ENCODE measurements at regions not wholly inside any gene's neighbourhood (a gene's known extent, or its start where the extent isn't known, plus 50 kb on each side); places are given as distances from the start of the nearest gene placed in this dataset.

- Histone ChIP-seq H3K4me3 (no peak overlapping the region), H3K9ac (ENCODE audit: low read depth in 2 of 2, low read length in 2 of 2) (no peak overlapping the region), H3K27ac (no peak overlapping the region), H3K36me3 (no peaks in the 10 kb centered on the region), H3K27me3 (no peaks in the 10 kb centered on the region), H3K9me3 (no peaks in the 10 kb centered on the region), H3K4me1 (no peaks in the 10 kb centered on the region)
- intact Hi-C loops (cut with DNase I), result no loop called here
- DNase-seq, result no peak
- TF ChIP-seq, protein P1, sequence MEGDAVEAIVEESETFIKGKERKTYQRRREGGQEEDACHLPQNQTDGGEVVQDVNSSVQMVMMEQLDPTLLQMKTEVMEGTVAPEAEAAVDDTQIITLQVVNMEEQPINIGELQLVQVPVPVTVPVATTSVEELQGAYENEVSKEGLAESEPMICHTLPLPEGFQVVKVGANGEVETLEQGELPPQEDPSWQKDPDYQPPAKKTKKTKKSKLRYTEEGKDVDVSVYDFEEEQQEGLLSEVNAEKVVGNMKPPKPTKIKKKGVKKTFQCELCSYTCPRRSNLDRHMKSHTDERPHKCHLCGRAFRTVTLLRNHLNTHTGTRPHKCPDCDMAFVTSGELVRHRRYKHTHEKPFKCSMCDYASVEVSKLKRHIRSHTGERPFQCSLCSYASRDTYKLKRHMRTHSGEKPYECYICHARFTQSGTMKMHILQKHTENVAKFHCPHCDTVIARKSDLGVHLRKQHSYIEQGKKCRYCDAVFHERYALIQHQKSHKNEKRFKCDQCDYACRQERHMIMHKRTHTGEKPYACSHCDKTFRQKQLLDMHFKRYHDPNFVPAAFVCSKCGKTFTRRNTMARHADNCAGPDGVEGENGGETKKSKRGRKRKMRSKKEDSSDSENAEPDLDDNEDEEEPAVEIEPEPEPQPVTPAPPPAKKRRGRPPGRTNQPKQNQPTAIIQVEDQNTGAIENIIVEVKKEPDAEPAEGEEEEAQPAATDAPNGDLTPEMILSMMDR (IDR thresholded peaks at IDR 0.05), result no peak
Measured at GRCh38 chr1:239545466-239545865, 159.1 kb downstream of the CHRM3 start.

DNA sequence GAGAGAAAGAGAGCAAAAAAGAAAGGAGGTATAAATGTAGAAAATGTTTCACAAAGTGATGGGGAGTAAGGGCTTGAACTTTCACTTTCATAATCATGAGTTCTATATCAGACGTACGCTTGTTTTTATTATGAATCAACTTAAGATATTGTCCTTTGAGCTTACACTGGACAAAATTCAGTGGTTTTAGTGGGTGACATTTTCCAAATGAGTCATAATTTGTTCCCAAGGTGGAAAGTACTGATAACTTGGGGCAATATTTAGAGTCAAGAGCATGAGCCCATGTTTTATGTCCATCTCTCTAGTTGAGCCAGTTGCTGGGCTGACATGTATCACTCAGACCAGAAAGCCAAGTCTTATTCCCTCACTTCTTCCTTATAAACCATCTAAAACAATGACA, 161.6 kb downstream of the CHRM3 start:
- Histone ChIP-seq H3K27ac (no peak overlapping the region), H3K4me1 (no peaks in the 10 kb centered on the region), H3K36me3 (no peaks in the 10 kb centered on the region), H3K9ac (ENCODE audit: low read depth in 2 of 2, low read length in 2 of 2) (no peak overlapping the region), H3K27me3 (no peaks in the 10 kb centered on the region), H3K9me3 (no peaks in the 10 kb centered on the region), H3K4me3 (no peak overlapping the region)
- DNase-seq, result no peak
- intact Hi-C loops (cut with DNase I), result no loop called here
- TF ChIP-seq, protein P1 (IDR thresholded peaks at IDR 0.05), result no peak

DNA sequence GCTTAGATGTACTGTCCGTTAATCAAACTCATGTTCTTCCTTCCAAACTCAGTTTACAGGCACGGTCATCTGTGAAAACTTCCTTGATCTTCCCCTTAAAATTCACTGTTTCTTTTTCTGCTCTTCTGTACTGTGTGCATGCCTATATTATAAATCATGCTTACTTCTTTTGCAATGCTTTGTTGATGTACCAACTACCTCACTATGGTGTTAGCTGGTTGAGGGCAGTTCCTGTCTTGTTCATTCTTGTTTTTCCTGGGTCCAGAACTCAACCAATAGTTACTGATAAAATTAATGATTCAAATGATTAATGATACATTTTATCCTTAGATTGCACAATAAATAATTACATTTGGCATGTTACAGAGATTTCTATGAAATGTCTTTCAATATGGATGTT, 163.8 kb downstream of the CHRM3 start:
- Histone ChIP-seq H3K4me3 (no peak overlapping the region), H3K36me3 (no peaks in the 10 kb centered on the region), H3K9me3 (no peaks in the 10 kb centered on the region), H3K4me1 (no peaks in the 10 kb centered on the region), H3K27ac (no peak overlapping the region), H3K9ac (ENCODE audit: low read depth in 2 of 2, low read length in 2 of 2) (no peak overlapping the region), H3K27me3 (no peaks in the 10 kb centered on the region)
- no peak for DNase-seq
- intact Hi-C loops (cut with DNase I), result no loop called here
- TF ChIP-seq, protein P1 (IDR thresholded peaks at IDR 0.05), result no peak

DNA sequence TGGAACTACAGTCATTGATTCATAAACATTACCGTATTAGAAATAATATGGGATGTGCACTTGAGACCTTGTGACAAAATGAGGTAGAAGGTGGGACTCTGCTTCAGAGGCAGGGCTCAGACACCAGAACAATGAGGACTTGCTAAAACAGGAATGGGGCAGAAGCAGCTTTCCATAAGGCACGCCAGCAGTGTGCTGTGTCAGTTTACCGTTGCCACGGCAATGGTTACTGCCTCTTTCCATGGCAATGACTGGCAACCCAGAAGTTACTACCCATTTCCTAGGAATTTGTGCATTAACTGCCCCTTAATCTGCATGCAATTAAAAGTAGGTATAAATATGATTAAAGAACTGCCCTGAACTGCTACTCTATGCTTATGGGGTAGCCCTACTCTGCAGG, 169.0 kb downstream of the CHRM3 start:
- no peak for DNase-seq

GRCh38 chr1:239558559-239558958, 172.2 kb downstream of the CHRM3 start:
- no peak overlapping the region for H3K27ac ChIP-seq
- H3K9me3 ChIP-seq, result no peaks in the 10 kb centered on the region
- no peak for DNase-seq
- H3K9ac ChIP-seq (ENCODE audit: low read depth in 2 of 2, low read length in 2 of 2), result no peak overlapping the region
- no peaks in the 10 kb centered on the region for H3K36me3 ChIP-seq
- H3K4me1 ChIP-seq, result no peaks in the 10 kb centered on the region
- intact Hi-C loops (cut with DNase I), result no loop called here
- H3K4me3 ChIP-seq, result no peak overlapping the region
- TF ChIP-seq, protein P1 (IDR thresholded peaks at IDR 0.05), result no peak
- no peaks in the 10 kb centered on the region for H3K27me3 ChIP-seq

More for the DNA sequence above, 169.0 kb downstream of the CHRM3 start:
- H3K27me3 ChIP-seq, result no peaks in the 10 kb centered on the region
- H3K4me1 ChIP-seq, result no peaks in the 10 kb centered on the region
- H3K9ac ChIP-seq (ENCODE audit: low read depth in 2 of 2, low read length in 2 of 2), result no peak overlapping the region
- intact Hi-C loops (cut with DNase I), result no loop called here
- no peaks in the 10 kb centered on the region for H3K36me3 ChIP-seq
- no peak overlapping the region for H3K27ac ChIP-seq
- TF ChIP-seq, protein P1 (IDR thresholded peaks at IDR 0.05), result no peak
- H3K9me3 ChIP-seq, result no peaks in the 10 kb centered on the region
- no peak overlapping the region for H3K4me3 ChIP-seq

GRCh38 chr1:239558991-239559390, 172.6 kb downstream of the CHRM3 start:
- DNase-seq, result no peak
- TF ChIP-seq, protein P1 (IDR thresholded peaks at IDR 0.05), result no peak
- Histone ChIP-seq H3K9me3 (no peaks in the 10 kb centered on the region), H3K27me3 (no peaks in the 10 kb centered on the region), H3K36me3 (no peaks in the 10 kb centered on the region), H3K9ac (ENCODE audit: low read depth in 2 of 2, low read length in 2 of 2) (no peak overlapping the region), H3K27ac (no peak overlapping the region), H3K4me3 (no peak overlapping the region), H3K4me1 (no peaks in the 10 kb centered on the region)
- intact Hi-C loops (cut with DNase I), result no loop called here

Measured in colonic mucosa (tissue), 4 donors.